ENCODE measurements at regions not wholly inside any gene's neighbourhood (a gene's known extent, or its start where the extent isn't known, plus 50 kb on each side); places are given as distances from the start of the nearest gene placed in this dataset.

- no peak for DNase-seq
Observed at GRCh38 chr2:14401873-14402272, 230.6 kb upstream of the LRATD1 start.

GRCh38 chr2:14408695-14409094 is 223.8 kb upstream of the LRATD1 start:
- DNase-seq, result no peak

DNA sequence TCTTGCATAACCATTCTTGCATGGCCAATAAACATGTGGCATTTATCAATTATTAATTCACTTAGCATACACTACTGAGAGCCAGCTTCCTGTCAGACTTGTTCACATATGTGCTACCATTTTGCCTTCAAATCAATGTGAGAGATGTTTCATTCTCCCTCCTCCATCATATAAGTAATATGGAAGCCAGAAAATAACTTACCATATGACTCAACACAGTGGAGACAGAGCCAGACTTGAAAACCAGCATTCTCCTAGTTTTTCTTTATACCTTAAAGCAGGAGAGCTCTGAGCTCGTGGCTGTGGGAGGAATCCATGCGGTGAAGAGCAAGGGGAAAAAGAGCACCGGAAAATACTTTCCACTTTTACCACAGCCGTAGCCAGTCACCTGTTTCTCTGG is 215.0 kb upstream of the LRATD1 start:
- no peak for DNase-seq

- no peak for DNase-seq
Observed at GRCh38 chr2:14418115-14418514, 214.4 kb upstream of the LRATD1 start.

DNA sequence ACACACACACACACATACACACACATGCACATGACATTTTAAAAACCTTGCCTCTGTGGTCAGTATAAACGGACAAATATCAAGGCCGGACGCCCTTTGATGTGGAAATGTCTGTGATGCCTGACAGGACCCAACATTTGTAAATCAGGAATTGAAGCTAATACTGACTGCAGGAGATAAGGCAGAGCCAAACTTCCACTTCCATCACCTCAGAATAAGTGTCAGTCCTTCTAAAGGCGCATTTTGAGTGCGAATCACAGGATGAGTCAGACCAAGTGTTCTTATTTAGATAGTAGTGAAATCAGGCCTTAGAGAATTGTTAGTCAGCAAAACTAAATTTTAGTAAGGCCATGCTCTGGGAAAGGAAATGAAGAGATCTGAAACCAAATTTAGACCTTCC is 211.7 kb upstream of the LRATD1 start:
- DNase-seq, result no peak

DNA sequence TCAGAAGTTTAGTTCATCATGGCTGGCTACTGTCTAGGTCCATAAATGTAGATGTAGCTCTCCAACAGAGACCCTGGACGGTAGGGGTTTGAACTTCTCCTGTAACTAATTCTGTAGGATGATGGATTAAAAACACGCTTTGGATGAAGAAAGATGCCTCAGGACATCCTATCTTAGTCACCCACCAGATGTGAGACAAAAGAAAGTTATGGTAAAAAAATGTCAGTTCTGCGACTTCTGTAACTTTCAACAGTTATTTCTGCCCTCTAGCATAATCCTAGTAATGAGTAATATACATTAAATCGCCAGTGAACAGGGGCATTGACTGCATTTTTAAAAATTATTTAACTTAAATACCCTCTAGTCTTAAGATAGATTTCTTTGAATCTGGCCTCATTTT is 210.1 kb upstream of the LRATD1 start:
- DNase-seq, result no peak

GRCh38 chr2:14423145-14423906 is 209.2 kb upstream of the LRATD1 start:
- DNase-seq, result no peak

DNA sequence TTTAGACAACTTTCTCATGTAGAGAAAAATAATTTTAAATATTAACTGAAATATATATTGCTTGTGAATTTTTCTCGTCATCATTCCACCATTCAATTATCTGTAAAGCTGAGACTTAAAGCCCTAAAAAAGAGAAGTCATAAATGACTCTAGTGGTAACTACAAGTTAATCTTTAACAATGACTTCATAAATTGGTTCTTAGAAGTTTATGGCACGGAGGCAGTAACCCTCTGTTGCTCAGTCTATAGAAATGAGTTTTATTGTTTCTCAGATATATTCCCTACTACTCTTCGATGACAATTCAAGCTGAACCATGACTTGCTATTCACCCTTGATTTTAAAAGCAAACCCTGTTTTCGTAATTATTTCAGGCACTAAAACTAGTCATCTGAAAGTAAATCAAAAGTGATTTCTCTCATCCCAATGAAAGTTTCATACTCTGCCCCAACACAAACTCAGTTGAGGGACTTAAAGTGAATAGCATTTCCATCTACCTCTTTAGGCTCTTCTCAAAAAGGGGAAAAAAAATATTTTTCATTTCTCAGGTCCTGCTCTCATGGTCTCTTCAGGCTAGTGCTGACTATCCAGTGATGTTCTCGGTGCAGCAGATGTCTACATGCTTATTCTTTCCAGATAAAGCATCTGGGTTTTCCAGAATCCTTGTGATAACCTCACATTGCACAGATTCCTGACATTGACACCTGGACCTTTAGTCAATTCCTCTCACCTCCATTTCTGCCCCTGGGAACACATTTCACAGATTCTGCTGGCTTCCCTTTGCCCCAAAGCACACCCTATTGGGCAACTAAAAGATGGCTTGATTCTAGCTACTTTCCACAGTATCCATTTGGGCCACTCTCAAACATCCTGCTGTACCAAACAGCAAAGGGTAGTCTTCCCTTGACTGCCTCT is 207.8 kb upstream of the LRATD1 start:
- DNase-seq, result no peak

DNA sequence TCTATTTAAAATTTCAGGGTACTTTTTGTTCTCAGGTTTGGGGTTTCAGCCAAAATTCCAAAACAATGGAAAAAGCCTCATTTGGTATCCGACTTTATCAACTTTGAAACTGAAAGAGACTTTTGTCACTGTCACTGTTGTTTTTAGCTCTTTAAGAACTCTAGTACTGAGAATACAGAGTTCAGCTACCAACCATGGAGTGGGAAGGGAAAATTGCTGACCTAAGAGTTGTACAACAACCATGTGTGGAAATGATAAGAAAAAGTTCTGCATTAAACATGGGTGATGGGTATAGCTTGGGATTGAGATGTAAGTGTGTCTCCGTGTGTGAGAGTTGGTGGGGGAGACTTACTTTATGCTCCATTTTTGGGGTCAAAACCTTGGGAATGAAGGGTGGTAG is 206.6 kb upstream of the LRATD1 start:
- DNase-seq, result no peak

GRCh38 chr2:14428056-14428455 is 204.5 kb upstream of the LRATD1 start:
- DNase-seq, result no peak

- DNase-seq, result no peak
Observed at GRCh38 chr2:14433946-14434495, 198.5 kb upstream of the LRATD1 start.

DNA sequence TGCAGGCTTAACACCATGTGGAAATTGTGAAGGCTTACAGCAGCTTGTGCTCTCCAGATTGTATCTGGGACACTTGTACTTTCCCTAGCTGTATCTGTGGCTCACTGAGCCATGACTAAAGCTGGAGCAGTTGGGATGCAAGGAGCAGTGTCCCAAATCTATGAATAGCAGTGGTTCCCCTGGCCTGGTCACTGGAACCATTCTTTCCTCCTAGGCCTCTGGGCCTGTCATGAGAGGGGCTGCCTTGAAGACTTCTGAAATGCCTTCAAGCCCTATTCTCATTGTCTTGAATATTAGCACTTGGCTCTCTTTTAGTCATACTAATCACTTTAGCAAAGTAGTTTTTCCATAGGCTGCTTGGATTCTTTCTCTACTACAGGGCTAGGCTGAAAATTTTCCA is 186.8 kb upstream of the LRATD1 start:
- DNase-seq, result no peak

- DNase-seq, result no peak
Observed at GRCh38 chr2:14448340-14448739, 184.2 kb upstream of the LRATD1 start.

- no peak for DNase-seq
Observed at GRCh38 chr2:14451312-14451711, 181.2 kb upstream of the LRATD1 start.

DNA sequence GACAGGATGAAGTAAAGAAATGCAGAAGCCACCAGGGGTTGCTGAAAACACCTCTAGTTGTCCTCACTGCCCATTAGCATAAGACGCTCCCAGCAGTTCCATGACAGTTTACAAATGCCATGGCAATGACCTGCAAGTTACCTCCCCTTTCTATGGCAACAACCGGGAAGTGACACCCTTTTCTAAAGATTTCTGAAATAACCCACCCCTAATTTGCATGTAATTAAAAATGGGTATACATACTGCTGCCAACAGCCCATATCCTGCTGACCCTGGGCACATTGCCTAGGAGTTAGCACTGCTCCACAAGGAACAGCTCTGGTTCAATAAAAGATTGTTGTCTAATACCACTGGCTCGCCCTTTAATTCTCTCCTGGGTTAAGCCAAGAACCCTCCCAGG is 178.3 kb upstream of the LRATD1 start:
- no peak for DNase-seq

DNA sequence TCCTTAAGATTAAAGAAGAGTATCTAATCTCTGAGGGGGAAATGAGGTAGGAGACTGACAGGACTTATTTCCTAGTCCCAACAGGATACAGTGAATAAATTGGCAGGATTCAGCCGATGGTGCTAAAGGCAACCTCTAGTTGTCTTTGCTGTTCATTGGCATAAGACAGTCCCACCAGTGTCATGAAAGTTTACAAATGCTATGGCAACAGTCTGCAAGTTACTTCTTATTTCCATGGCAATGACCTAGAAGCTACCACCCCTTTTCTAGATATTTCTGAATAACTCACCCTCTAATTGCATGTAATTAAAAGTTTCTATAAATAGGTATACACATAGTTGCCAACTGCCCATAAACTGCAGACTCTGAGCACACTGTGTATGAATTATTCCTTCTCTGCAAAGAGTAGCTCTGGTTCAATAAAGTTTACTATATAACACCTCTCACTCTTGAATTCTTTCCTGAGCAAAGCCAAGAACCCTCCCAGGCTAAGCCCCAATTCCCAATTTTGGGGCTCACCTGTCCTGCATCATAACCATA is 172.7 kb upstream of the LRATD1 start:
- DNase-seq, result no peak

- no peak for DNase-seq
Observed at GRCh38 chr2:14475994-14476393, 156.5 kb upstream of the LRATD1 start.

GRCh38 chr2:14479486-14479885 is 153.0 kb upstream of the LRATD1 start:
- no peak for DNase-seq

DNA sequence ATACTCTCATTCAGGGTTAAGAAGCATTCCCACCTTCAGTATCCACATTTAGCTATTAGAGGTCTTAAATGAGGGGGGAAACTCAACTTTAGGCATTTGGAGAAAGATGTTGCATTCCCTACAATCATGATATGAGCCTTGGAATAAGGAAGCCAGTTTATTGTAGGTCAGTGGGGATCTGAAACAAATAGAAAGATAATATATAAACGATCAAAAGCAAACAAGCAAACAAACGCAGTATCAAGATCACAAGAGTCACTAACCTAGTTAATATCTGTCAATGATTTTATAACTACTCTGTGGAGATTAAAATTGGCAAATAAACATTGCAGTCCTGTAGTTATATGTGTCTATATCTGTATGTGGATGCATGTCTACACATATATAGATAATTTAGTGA is 152.4 kb upstream of the LRATD1 start:
- DNase-seq, result no peak

GRCh38 chr2:14480906-14481305 is 151.6 kb upstream of the LRATD1 start:
- no peak for DNase-seq

DNA sequence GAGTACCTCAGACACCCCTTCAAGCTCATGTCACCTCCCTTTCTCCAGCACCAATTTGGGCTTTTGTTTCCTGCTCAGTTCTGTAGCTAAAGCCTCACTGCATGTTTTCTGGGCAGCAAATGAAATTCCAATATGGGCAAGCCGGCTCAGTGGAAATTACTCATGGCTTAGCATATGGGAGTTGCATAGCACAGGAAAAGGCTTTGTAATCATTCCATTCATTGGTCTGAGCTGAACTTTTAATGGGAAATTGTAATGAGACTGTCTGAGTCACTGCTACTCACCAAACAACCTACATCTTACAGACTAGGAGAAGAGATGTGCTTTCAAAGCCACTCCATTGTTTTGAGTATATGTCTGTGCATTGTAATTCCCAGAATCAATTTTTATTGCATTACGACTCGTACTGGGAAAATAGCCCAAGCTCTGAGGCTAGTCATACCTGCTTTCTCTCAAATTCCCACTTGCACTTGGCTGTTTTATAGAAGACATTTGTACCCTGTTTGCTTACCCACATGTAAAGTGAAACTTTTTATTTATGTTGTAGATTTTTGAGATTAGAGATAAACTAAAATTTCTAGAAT is 139.5 kb upstream of the LRATD1 start:
- no peak for DNase-seq

DNA sequence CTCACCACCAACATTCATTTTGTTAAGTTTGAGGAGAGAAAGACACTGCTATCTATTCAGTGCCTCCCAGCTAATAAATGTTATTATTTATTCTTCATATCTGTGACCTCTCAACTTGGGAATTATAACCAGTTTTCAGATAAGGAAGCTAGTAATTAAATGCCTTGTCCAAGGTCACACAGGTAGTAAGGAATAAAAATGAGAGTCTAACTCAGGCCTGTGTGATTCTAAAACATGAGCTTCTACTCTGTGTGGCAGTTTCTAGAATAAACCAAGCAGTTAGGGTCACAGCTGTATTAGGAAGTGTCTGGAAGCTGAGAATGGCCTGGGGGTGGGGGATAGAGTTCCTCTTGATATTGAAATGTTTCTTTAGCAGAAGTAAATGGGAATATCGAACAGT is 137.8 kb upstream of the LRATD1 start:
- no peak for DNase-seq

GRCh38 chr2:14501061-14501460 is 131.5 kb upstream of the LRATD1 start:
- no peak for DNase-seq

Measured in stimulated activated CD4-positive, alpha-beta T cell treated with anti-CD3 and anti-CD28 coated beads, Interleukin-15, amount 100 ng/mL, for 24 hours (primary cell).